H1 (cell line): ENCODE measurements at regions not wholly inside any gene's neighbourhood (a gene's known extent, or its start where the extent isn't known, plus 50 kb on each side); places are given as distances from the start of the nearest gene placed in this dataset.

Source experiments
- CHD7 ChIP-seq: fragments of 300-600 bp; sonication (generic); IDR thresholded peaks from 2 replicates; pipeline ENCODE4 v1.7.1; 2012; ENCODE audit warnings: low read length, moderate library complexity, mild to moderate bottlenecking, inconsistent platforms; ENCODE audit not compliant: insufficient replicate concordance
- E2F6 ChIP-seq: IDR thresholded peaks from 2 replicates; pipeline ENCODE4 v1.6.1; 2012; ENCODE audit warnings: inconsistent platforms
- JUN ChIP-seq: IDR thresholded peaks from 2 replicates; pipeline ENCODE4 v1.6.1; 2011; ENCODE audit warnings: low read depth, mild to moderate bottlenecking, improper control_type of control experiment, low read length
- KDM4A ChIP-seq: IDR thresholded peaks from one replicate; pipeline ENCODE4 v1.7.1; 2012; ENCODE audit warnings: low read depth, mild to moderate bottlenecking, moderate library complexity, low read length, inconsistent platforms; ENCODE audit not compliant: severe bottlenecking
- KDM5A ChIP-seq: fragments of 200-600 bp; IDR thresholded peaks from 2 replicates; pipeline ENCODE4 v1.7.1; 2012; ENCODE audit warnings: mild to moderate bottlenecking, low read length, inconsistent platforms, mixed read lengths
- PHF8 ChIP-seq: fragments of 200-600 bp; sonication (generic); conservative IDR thresholded peaks from 2 replicates; pipeline ENCODE4 v1.7.1; 2012; ENCODE audit warnings: low read depth, mild to moderate bottlenecking, inconsistent platforms, low read length, moderate library complexity
- SRF ChIP-seq: IDR thresholded peaks from 2 replicates; pipeline ENCODE4 v1.6.1; 2011; ENCODE audit warnings: mild to moderate bottlenecking, low read depth, low read length, moderate library complexity
- TAF1 ChIP-seq: IDR thresholded peaks from 2 replicates; pipeline ENCODE4 v1.6.1; 2011; ENCODE audit warnings: mild to moderate bottlenecking, low read depth, low read length
- TBP ChIP-seq: IDR thresholded peaks from 2 replicates; pipeline ENCODE4 v1.6.1; 2011; ENCODE audit warnings: low read depth, low read length, improper control_type of control experiment
- TCF12 ChIP-seq: IDR thresholded peaks from 2 replicates; pipeline ENCODE4 v1.6.1; 2011; ENCODE audit warnings: low read depth, mild to moderate bottlenecking, low read length
- YY1 ChIP-seq: IDR thresholded peaks from 2 replicates; pipeline ENCODE4 v1.6.1; 2011; ENCODE audit warnings: low read depth, mild to moderate bottlenecking, low read length

- TF ChIP-seq CHD7 = no peak
- TF ChIP-seq PHF8 = no peak
- TF ChIP-seq YY1 = no peak
- TF ChIP-seq E2F6 = no peak
- TF ChIP-seq SRF = no peak
- no peak for TF ChIP-seq TCF12
- no peak for TF ChIP-seq JUN
- no peak for TF ChIP-seq TAF1
- TF ChIP-seq KDM5A = no peak
- no peak for TF ChIP-seq KDM4A
- no peak for TF ChIP-seq TBP
- TF ChIP-seq, all 59 proteins: peak for 0
Measured at GRCh38 chr5:159536646-159537045, 206.4 kb upstream of the IL12B start (continued).
